NCI-H1417 (cell line): ENCODE measurements at regions not wholly inside any gene's neighbourhood (a gene's known extent, or its start where the extent isn't known, plus 50 kb on each side); places are given as distances from the start of the nearest gene placed in this dataset.
"Not testable (repeated sequence)": the region's sequence is repeated elsewhere in the genome, so short reads cannot be mapped to it uniquely, and the experiment has no call there.

Experiments
- DNase-seq, 3 experiments: peaks; one replicate each; lab custom pipeline; 2025; lab: John Stamatoyannopoulos, UW

GRCh38 chr13:31517599-31517998, 221.7 kb upstream of the RXFP2 start:
- DNase-seq = no peak

- no peak for DNase-seq
Measured at GRCh38 chr13:31518645-31519044, 220.7 kb upstream of the RXFP2 start.

- DNase-seq = no peak
Measured at GRCh38 chr13:31521435-31521834, 217.9 kb upstream of the RXFP2 start.

GRCh38 chr13:31522396-31522795, 216.9 kb upstream of the RXFP2 start:
- DNase-seq = peak in 1 of 3 experiments; percentile 3

GRCh38 chr13:31528176-31528575, 211.2 kb upstream of the RXFP2 start:
- no peak for DNase-seq

- DNase-seq = no peak
Measured at GRCh38 chr13:31528758-31529157, 210.6 kb upstream of the RXFP2 start.

- DNase-seq = no peak
Measured at GRCh38 chr13:31530922-31531321, 208.4 kb upstream of the RXFP2 start.

GRCh38 chr13:31537052-31537451, 202.3 kb upstream of the RXFP2 start:
- DNase-seq = no peak

GRCh38 chr13:31538067-31539042, 201.0 kb upstream of the RXFP2 start:
- peak in 2 of 3 experiments; percentile 6 to 65 for DNase-seq

- no peak for DNase-seq
Measured at GRCh38 chr13:31540281-31540680, 199.0 kb upstream of the RXFP2 start.

- DNase-seq = no peak
Measured at GRCh38 chr13:31543190-31543589, 196.1 kb upstream of the RXFP2 start.

- DNase-seq = no peak
Measured at GRCh38 chr13:31545616-31546015, 193.7 kb upstream of the RXFP2 start.

- DNase-seq = no peak
Measured at GRCh38 chr13:31556376-31556775, 182.9 kb upstream of the RXFP2 start.

- not testable (repeated sequence) for DNase-seq
Measured at GRCh38 chr13:31584221-31584620, 155.1 kb upstream of the RXFP2 start.

GRCh38 chr13:31587698-31588266, 151.5 kb upstream of the RXFP2 start:
- no peak for DNase-seq

- peak in 2 of 3 experiments; percentile 36 for DNase-seq
Measured at GRCh38 chr13:31588316-31588715, 151.0 kb upstream of the RXFP2 start.

GRCh38 chr13:31588893-31589292, 150.4 kb upstream of the RXFP2 start:
- no peak for DNase-seq

GRCh38 chr13:31591642-31592233, 147.6 kb upstream of the RXFP2 start:
- peak in 1 of 3 experiments; percentile 19 for DNase-seq

- no peak for DNase-seq
Measured at GRCh38 chr13:31594056-31594455, 145.3 kb upstream of the RXFP2 start.

- peak in 1 of 3 experiments; percentile 0 for DNase-seq
Measured at GRCh38 chr13:31595563-31595962, 143.8 kb upstream of the RXFP2 start.

GRCh38 chr13:31598990-31599389, 140.3 kb upstream of the RXFP2 start:
- no peak for DNase-seq

- no peak for DNase-seq
Measured at GRCh38 chr13:31605076-31605860, 134.1 kb upstream of the RXFP2 start.
